ENCODE measurements at regions not wholly inside any gene's neighbourhood (a gene's known extent, or its start where the extent isn't known, plus 50 kb on each side); places are given as distances from the start of the nearest gene placed in this dataset.

DNA sequence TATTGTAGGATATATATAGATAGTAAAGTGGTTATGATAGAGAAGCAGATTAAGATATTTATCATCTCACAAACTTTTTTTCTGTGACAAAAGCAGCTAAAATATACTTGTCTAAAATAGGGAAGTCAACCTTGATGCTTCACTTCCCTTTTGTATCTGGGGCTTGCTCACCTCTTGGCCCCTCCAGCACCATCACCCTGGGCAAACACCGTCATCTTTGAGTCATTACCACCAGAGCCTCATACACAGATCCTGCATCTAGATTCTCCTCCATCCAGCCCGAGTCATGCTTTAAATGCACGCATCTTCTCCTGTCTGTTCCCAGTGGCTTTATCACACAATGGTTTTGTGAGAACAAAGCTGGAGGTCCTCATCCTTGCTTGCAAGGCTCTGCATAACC, 1062.7 kb upstream of the EEF2KMT start:
- TF ChIP-seq, protein P1, sequence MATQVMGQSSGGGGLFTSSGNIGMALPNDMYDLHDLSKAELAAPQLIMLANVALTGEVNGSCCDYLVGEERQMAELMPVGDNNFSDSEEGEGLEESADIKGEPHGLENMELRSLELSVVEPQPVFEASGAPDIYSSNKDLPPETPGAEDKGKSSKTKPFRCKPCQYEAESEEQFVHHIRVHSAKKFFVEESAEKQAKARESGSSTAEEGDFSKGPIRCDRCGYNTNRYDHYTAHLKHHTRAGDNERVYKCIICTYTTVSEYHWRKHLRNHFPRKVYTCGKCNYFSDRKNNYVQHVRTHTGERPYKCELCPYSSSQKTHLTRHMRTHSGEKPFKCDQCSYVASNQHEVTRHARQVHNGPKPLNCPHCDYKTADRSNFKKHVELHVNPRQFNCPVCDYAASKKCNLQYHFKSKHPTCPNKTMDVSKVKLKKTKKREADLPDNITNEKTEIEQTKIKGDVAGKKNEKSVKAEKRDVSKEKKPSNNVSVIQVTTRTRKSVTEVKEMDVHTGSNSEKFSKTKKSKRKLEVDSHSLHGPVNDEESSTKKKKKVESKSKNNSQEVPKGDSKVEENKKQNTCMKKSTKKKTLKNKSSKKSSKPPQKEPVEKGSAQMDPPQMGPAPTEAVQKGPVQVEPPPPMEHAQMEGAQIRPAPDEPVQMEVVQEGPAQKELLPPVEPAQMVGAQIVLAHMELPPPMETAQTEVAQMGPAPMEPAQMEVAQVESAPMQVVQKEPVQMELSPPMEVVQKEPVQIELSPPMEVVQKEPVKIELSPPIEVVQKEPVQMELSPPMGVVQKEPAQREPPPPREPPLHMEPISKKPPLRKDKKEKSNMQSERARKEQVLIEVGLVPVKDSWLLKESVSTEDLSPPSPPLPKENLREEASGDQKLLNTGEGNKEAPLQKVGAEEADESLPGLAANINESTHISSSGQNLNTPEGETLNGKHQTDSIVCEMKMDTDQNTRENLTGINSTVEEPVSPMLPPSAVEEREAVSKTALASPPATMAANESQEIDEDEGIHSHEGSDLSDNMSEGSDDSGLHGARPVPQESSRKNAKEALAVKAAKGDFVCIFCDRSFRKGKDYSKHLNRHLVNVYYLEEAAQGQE (IDR thresholded peaks at IDR 0.05; ENCODE audit: unreplicated experiment), result no peak
- TF ChIP-seq EZH2 (IDR thresholded peaks at IDR 0.05; ENCODE audit: low read depth, unreplicated experiment), result no peak
- TF ChIP-seq, protein P2, sequence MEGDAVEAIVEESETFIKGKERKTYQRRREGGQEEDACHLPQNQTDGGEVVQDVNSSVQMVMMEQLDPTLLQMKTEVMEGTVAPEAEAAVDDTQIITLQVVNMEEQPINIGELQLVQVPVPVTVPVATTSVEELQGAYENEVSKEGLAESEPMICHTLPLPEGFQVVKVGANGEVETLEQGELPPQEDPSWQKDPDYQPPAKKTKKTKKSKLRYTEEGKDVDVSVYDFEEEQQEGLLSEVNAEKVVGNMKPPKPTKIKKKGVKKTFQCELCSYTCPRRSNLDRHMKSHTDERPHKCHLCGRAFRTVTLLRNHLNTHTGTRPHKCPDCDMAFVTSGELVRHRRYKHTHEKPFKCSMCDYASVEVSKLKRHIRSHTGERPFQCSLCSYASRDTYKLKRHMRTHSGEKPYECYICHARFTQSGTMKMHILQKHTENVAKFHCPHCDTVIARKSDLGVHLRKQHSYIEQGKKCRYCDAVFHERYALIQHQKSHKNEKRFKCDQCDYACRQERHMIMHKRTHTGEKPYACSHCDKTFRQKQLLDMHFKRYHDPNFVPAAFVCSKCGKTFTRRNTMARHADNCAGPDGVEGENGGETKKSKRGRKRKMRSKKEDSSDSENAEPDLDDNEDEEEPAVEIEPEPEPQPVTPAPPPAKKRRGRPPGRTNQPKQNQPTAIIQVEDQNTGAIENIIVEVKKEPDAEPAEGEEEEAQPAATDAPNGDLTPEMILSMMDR (conservative IDR thresholded peaks at IDR 0.05; ENCODE audit: low read depth in 2 of 2), result no peak
- TF ChIP-seq POLR2AphosphoS5 (IDR thresholded peaks at IDR 0.05; ENCODE audit: low read depth), result no peak
- TF ChIP-seq STAT1 (IDR thresholded peaks at IDR 0.05; ENCODE audit: unreplicated experiment), result no peak
- TF ChIP-seq CREB1 (CRISPR knock-in tag; IDR thresholded peaks at IDR 0.05; ENCODE audit: low read depth), result no peak
- TF ChIP-seq ZNF331 (CRISPR knock-in tag; IDR thresholded peaks at IDR 0.05; ENCODE audit: low read depth), result no peak
- TF ChIP-seq EZH2phosphoT487 (IDR thresholded peaks at IDR 0.05; ENCODE audit: unreplicated experiment), result no peak
- TF ChIP-seq, protein P3, sequence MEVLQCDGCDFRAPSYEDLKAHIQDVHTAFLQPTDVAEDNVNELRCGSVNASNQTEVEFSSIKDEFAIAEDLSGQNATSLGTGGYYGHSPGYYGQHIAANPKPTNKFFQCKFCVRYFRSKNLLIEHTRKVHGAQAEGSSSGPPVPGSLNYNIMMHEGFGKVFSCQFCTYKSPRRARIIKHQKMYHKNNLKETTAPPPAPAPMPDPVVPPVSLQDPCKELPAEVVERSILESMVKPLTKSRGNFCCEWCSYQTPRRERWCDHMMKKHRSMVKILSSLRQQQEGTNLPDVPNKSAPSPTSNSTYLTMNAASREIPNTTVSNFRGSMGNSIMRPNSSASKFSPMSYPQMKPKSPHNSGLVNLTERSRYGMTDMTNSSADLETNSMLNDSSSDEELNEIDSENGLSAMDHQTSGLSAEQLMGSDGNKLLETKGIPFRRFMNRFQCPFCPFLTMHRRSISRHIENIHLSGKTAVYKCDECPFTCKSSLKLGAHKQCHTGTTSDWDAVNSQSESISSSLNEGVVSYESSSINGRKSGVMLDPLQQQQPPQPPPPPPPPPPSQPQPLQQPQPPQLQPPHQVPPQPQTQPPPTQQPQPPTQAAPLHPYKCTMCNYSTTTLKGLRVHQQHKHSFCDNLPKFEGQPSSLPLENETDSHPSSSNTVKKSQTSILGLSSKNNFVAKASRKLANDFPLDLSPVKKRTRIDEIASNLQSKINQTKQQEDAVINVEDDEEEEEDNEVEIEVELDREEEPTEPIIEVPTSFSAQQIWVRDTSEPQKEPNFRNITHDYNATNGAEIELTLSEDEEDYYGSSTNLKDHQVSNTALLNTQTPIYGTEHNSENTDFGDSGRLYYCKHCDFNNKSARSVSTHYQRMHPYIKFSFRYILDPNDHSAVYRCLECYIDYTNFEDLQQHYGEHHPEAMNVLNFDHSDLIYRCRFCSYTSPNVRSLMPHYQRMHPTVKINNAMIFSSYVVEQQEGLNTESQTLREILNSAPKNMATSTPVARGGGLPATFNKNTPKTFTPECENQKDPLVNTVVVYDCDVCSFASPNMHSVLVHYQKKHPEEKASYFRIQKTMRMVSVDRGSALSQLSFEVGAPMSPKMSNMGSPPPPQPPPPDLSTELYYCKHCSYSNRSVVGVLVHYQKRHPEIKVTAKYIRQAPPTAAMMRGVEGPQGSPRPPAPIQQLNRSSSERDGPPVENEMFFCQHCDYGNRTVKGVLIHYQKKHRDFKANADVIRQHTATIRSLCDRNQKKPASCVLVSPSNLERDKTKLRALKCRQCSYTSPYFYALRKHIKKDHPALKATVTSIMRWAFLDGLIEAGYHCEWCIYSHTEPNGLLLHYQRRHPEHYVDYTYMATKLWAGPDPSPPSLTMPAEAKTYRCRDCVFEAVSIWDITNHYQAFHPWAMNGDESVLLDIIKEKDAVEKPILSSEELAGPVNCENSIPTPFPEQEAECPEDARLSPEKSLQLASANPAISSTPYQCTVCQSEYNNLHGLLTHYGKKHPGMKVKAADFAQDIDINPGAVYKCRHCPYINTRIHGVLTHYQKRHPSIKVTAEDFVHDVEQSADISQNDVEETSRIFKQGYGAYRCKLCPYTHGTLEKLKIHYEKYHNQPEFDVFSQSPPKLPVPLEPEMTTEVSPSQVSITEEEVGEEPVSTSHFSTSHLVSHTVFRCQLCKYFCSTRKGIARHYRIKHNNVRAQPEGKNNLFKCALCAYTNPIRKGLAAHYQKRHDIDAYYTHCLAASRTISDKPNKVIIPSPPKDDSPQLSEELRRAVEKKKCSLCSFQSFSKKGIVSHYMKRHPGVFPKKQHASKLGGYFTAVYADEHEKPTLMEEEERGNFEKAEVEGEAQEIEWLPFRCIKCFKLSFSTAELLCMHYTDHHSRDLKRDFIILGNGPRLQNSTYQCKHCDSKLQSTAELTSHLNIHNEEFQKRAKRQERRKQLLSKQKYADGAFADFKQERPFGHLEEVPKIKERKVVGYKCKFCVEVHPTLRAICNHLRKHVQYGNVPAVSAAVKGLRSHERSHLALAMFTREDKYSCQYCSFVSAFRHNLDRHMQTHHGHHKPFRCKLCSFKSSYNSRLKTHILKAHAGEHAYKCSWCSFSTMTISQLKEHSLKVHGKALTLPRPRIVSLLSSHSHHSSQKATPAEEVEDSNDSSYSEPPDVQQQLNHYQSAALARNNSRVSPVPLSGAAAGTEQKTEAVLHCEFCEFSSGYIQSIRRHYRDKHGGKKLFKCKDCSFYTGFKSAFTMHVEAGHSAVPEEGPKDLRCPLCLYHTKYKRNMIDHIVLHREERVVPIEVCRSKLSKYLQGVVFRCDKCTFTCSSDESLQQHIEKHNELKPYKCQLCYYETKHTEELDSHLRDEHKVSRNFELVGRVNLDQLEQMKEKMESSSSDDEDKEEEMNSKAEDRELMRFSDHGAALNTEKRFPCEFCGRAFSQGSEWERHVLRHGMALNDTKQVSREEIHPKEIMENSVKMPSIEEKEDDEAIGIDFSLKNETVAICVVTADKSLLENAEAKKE (CRISPR knock-in tag; IDR thresholded peaks at IDR 0.05), result no peak
- TF ChIP-seq NANOG (IDR thresholded peaks at IDR 0.05; ENCODE audit: borderline replicate concordance), result no peak
- TF ChIP-seq, protein P4, sequence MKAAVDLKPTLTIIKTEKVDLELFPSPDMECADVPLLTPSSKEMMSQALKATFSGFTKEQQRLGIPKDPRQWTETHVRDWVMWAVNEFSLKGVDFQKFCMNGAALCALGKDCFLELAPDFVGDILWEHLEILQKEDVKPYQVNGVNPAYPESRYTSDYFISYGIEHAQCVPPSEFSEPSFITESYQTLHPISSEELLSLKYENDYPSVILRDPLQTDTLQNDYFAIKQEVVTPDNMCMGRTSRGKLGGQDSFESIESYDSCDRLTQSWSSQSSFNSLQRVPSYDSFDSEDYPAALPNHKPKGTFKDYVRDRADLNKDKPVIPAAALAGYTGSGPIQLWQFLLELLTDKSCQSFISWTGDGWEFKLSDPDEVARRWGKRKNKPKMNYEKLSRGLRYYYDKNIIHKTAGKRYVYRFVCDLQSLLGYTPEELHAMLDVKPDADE (IDR thresholded peaks at IDR 0.05), result no peak
